ENCODE measurements at regions not wholly inside any gene's neighbourhood (a gene's known extent, or its start where the extent isn't known, plus 50 kb on each side); places are given as distances from the start of the nearest gene placed in this dataset.

DNA sequence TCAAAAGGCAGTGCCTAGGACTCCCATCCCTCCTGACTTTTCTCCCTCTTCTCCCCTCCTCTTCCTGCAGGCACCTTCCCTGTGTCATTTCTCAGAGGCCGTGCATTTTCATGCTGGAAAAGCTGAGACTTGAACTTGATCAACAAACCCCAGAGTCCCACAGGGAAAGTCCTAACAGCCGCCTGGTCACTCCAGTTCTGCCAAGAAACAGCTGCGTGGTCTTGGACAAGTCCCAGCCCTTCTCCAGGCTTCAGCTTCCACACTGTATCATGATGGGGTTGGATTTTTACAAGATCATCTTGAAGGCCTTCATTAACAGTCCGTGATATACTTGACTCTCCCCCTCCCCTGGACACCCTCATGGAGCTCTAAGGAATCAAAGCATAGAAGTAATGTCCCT lies 366.0 kb downstream of the BCOR start (continued):
- TF ChIP-seq, protein P1, sequence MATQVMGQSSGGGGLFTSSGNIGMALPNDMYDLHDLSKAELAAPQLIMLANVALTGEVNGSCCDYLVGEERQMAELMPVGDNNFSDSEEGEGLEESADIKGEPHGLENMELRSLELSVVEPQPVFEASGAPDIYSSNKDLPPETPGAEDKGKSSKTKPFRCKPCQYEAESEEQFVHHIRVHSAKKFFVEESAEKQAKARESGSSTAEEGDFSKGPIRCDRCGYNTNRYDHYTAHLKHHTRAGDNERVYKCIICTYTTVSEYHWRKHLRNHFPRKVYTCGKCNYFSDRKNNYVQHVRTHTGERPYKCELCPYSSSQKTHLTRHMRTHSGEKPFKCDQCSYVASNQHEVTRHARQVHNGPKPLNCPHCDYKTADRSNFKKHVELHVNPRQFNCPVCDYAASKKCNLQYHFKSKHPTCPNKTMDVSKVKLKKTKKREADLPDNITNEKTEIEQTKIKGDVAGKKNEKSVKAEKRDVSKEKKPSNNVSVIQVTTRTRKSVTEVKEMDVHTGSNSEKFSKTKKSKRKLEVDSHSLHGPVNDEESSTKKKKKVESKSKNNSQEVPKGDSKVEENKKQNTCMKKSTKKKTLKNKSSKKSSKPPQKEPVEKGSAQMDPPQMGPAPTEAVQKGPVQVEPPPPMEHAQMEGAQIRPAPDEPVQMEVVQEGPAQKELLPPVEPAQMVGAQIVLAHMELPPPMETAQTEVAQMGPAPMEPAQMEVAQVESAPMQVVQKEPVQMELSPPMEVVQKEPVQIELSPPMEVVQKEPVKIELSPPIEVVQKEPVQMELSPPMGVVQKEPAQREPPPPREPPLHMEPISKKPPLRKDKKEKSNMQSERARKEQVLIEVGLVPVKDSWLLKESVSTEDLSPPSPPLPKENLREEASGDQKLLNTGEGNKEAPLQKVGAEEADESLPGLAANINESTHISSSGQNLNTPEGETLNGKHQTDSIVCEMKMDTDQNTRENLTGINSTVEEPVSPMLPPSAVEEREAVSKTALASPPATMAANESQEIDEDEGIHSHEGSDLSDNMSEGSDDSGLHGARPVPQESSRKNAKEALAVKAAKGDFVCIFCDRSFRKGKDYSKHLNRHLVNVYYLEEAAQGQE (IDR thresholded peaks at IDR 0.05; ENCODE audit: low read depth) = no peak
- TF ChIP-seq RAD21 (IDR thresholded peaks at IDR 0.05; ENCODE audit: low read depth) (no peak), POLR2AphosphoS5 (IDR thresholded peaks at IDR 0.05; ENCODE audit: low read depth, low read length) (no peak)

DNA sequence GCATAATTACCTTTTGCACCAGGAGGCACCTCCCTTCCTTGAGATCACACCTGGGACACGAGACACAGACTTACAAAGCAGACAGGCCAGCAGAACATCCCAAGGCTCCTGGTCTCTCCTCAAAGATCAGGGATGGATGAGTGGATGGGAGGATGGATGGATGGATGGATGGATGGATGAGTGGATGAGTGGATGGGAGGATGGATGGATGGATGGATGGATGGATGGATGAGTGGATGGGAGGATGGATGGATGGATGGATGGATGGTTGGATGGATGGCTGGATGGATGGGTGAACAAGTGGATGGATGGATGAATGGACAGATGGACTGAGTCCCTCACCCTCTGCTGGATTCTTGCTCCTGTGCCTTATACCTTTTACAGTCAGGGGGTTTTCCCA lies 364.0 kb downstream of the BCOR start:
- intact Hi-C loops (cut with micrococcal nuclease) = no loop called here
- ChIA-PET POLR2A (no interaction called here), RAD21 (ENCODE audit: low non-redundant PET in 1 of 2, low total read pairs in 2 of 2, uncharacterized antibody in 2 of 2, unreplicated experiment in 2 of 2) (no interaction called here), CTCF (no interaction called here)
- ATAC-seq (no peak), DNase-seq (ENCODE audit: low read depth, low spot score) (no peak)
- H3K4me2 ChIP-seq (ENCODE audit: low read length) = no peak overlapping the region
- no peak overlapping the region for H3K4me3 ChIP-seq (replicated peaks in 1 of 2; ENCODE audit: low read depth in 1 of 2, low read length in 2 of 2)
- no peaks in the 10 kb centered on the region for H3K27me3 ChIP-seq (ENCODE audit: insufficient read depth, low read length)
- H3K9me3 ChIP-seq (ENCODE audit: control insufficient read depth in 1 of 2, insufficient read depth in 1 of 2, low read depth in 1 of 2, low read length in 2 of 2) = no peaks in the 10 kb centered on the region
- no peaks in the 10 kb centered on the region for H3K9me2 ChIP-seq (ENCODE audit: insufficient read depth)
- H3K4me1 ChIP-seq (ENCODE audit: control insufficient read depth in 1 of 2, insufficient read depth in 2 of 2, low read length in 2 of 2) = peaks cover 2 to 8% of the 10 kb centered on the region in 2 experiments; a peak in 3 of 4 replicates
- no peak overlapping the region for H3K27ac ChIP-seq (ENCODE audit: low read depth, low read length)
- BruUV-seq (replicated peaks) = no TSS peak
- no peak overlapping the region for H3K9ac ChIP-seq (ENCODE audit: low read length)
- H3K36me3 ChIP-seq (ENCODE audit: control insufficient read depth in 1 of 2, insufficient read depth in 2 of 2, low read length in 2 of 2) = no peaks in the 10 kb centered on the region
- no peaks in the 10 kb centered on the region for H4K20me1 ChIP-seq (ENCODE audit: insufficient read depth)
- no peaks in the 10 kb centered on the region for H3K79me2 ChIP-seq (ENCODE audit: insufficient read depth, low read length)
- no peak for TF ChIP-seq EGR1 (IDR thresholded peaks at IDR 0.05; ENCODE audit: low read depth)
- no peak for TF ChIP-seq SIN3A (IDR thresholded peaks at IDR 0.05; ENCODE audit: low read depth)
- TF ChIP-seq FOSL1 (IDR thresholded peaks at IDR 0.05; ENCODE audit: low read depth) = no peak
- TF ChIP-seq POLR2A (IDR thresholded peaks at IDR 0.05; ENCODE audit: borderline replicate concordance, extremely low read depth, insufficient read depth, insufficient read length) = no peak
- TF ChIP-seq ZFX (IDR thresholded peaks at IDR 0.05) = no peak
- TF ChIP-seq YY1 (IDR thresholded peaks at IDR 0.05; ENCODE audit: extremely low read depth, insufficient replicate concordance, low read depth, low read length) = no peak
- no peak for TF ChIP-seq ELF1 (IDR thresholded peaks at IDR 0.05; ENCODE audit: borderline replicate concordance, low read depth)
- TF ChIP-seq CEBPB (IDR thresholded peaks at IDR 0.05; ENCODE audit: low read depth) = no peak
- H2AFZ ChIP-seq (ENCODE audit: low read depth, low read length, poor library complexity, severe bottlenecking) = no peak overlapping the region

All from HCT116 (cell line).